GM23248 (cell line): ENCODE measurements at regions not wholly inside any gene's neighbourhood (a gene's known extent, or its start where the extent isn't known, plus 50 kb on each side); places are given as distances from the start of the nearest gene placed in this dataset.
A peak's percentile ranks its signal among the peaks of the same experiment; 100 is the strongest.

Experiments used
- DNase-seq: peaks from one replicate; pipeline ENCODE4 v3.0.0-alpha.2; 2015
- H2AFZ ChIP-seq: fragments of 200-600 bp; sonication (generic); 2 replicates; pipeline ENCODE4 v1.6.1; 2016; ENCODE audit warnings: antibody characterized with exemption
- H3F3A ChIP-seq: fragments of 200-600 bp; sonication (generic); 2 replicates; pipeline ENCODE4 v1.6.1; 2016; ENCODE audit warnings: mild to moderate bottlenecking, antibody characterized with exemption, mixed run types; ENCODE audit not compliant: insufficient read depth
- H3K27ac ChIP-seq: fragments of 200-600 bp; sonication (generic); 2 replicates; pipeline ENCODE4 v1.5.1; 2016; ENCODE audit warnings: mild to moderate bottlenecking
- H3K27me3 ChIP-seq: fragments of 200-600 bp; sonication (generic); replicated peaks from 2 replicates; pipeline ENCODE4 v1.6.1; 2016; ENCODE audit warnings: mild to moderate bottlenecking; ENCODE audit not compliant: insufficient read depth
- H3K36me3 ChIP-seq: fragments of 200-600 bp; sonication (generic); 2 replicates; pipeline ENCODE4 v1.6.1; 2016; ENCODE audit warnings: low read depth, mild to moderate bottlenecking
- H3K4me1 ChIP-seq: fragments of 200-600 bp; sonication (generic); 2 replicates; pipeline ENCODE4 v1.6.1; 2016; ENCODE audit warnings: mild to moderate bottlenecking; ENCODE audit not compliant: insufficient read depth
- H3K4me2 ChIP-seq: fragments of 200-600 bp; sonication (generic); one replicate; pipeline ENCODE4 v1.6.1; 2016; ENCODE audit warnings: mild to moderate bottlenecking; ENCODE audit not compliant: unreplicated experiment
- H3K4me3 ChIP-seq: fragments of 200-600 bp; sonication (generic); 2 replicates; pipeline ENCODE4 v1.5.1; 2016; ENCODE audit warnings: mild to moderate bottlenecking
- H3K79me2 ChIP-seq: fragments of 200-600 bp; sonication (generic); 2 replicates; pipeline ENCODE4 v1.6.1; 2016; ENCODE audit warnings: mild to moderate bottlenecking; ENCODE audit not compliant: insufficient read depth
- H3K9ac ChIP-seq: fragments of 200-600 bp; sonication (generic); 2 replicates; pipeline ENCODE4 v1.6.1; 2016; ENCODE audit warnings: mild to moderate bottlenecking
- H3K9me2 ChIP-seq: fragments of 200-600 bp; sonication (generic); 2 replicates; pipeline ENCODE4 v1.6.1; 2016; ENCODE audit warnings: mixed run types, mild to moderate bottlenecking, moderate library complexity; ENCODE audit not compliant: insufficient read depth
- H3K9me3 ChIP-seq: fragments of 200-600 bp; sonication (generic); one replicate; pipeline ENCODE4 v1.6.1; 2017; ENCODE audit warnings: low read depth
- H4K20me1 ChIP-seq: fragments of 200-600 bp; sonication (generic); 2 replicates; pipeline ENCODE4 v1.6.0; 2016; ENCODE audit not compliant: insufficient read depth
- EZH2 ChIP-seq: fragments of 200-600 bp; sonication (generic); IDR thresholded peaks from 2 replicates; pipeline ENCODE4 v1.6.1; 2018; ENCODE audit warnings: antibody characterized with exemption, mild to moderate bottlenecking; ENCODE audit not compliant: insufficient read depth, poor library complexity, severe bottlenecking
- EZH2phosphoT487 ChIP-seq: fragments of 200-600 bp; sonication (generic); IDR thresholded peaks from 2 replicates; pipeline ENCODE4 v1.6.1; 2018; ENCODE audit warnings: antibody characterized with exemption, moderate library complexity, mild to moderate bottlenecking, low read depth; ENCODE audit not compliant: insufficient read depth
- WGBS, 2 experiments: methylation state at CpG; one replicate each; pipeline ENCODE4 v1.1.6; 2015 to 2017; ENCODE audit warnings: low lambda C conversion rate in 2 of 2, low coverage in 1 of 2; ENCODE audit errors: missing lambda C conversion rate in 2 of 2; 5-methylcytosine and 5-hydroxymethylcytosine counted together
- in situ Hi-C: fragments of 300-500 bp; cut with MboI; formaldehyde crosslinking; loops from 2 replicates; pipeline ENCODE4 v1.15.0; 2020

GRCh38 chr6:126182650-126183311, 157.1 kb upstream of the CENPW start:
- in situ Hi-C loops: no loop called here
- no peak overlapping the region for H3K27ac ChIP-seq
- H3K36me3 ChIP-seq: no peaks in the 10 kb centered on the region
- peaks cover 7% of the 10 kb centered on the region; the same call in 1 of the 2 replicates for H3F3A ChIP-seq
- 50 to 56% methylated on average over 2 of the region's 2 CpGs for WGBS, 2 experiments
- no peaks in the 10 kb centered on the region for H3K79me2 ChIP-seq
- no peaks in the 10 kb centered on the region for H4K20me1 ChIP-seq
- H3K27me3 ChIP-seq: peaks cover 18% of the 10 kb centered on the region; the same call in 1 of the 2 replicates
- DNase-seq: no peak
- no peaks in the 10 kb centered on the region for H3K9me3 ChIP-seq
- no peak overlapping the region for H3K4me2 ChIP-seq
- TF ChIP-seq EZH2 (no peak), EZH2phosphoT487 (no peak)
- no peak overlapping the region for H3K4me3 ChIP-seq
- peaks cover 10% of the 10 kb centered on the region; the same call in 1 of the 2 replicates for H3K4me1 ChIP-seq
- no peaks in the 10 kb centered on the region for H3K9me2 ChIP-seq
- no peak overlapping the region for H3K9ac ChIP-seq
- no peak overlapping the region for H2AFZ ChIP-seq

- Histone ChIP-seq H3K9me3 (no peaks in the 10 kb centered on the region), H4K20me1 (no peaks in the 10 kb centered on the region), H3K36me3 (no peaks in the 10 kb centered on the region), H3F3A (peaks cover 7% of the 10 kb centered on the region; the same call in 1 of the 2 replicates), H3K27me3 (peaks cover 8% of the 10 kb centered on the region; the same call in 1 of the 2 replicates), H3K4me2 (no peak overlapping the region), H3K4me1 (peaks cover 13% of the 10 kb centered on the region), H3K4me3 (no peak overlapping the region), H2AFZ (no peak overlapping the region), H3K9ac (no peak overlapping the region), H3K79me2 (no peaks in the 10 kb centered on the region), H3K9me2 (no peaks in the 10 kb centered on the region), H3K27ac (no peak overlapping the region)
- in situ Hi-C loops: no loop called here
- TF ChIP-seq EZH2 (no peak), EZH2phosphoT487 (no peak)
- WGBS, 2 experiments: 87 to 89% methylated on average over 1 of the region's 1 CpG
- no peak for DNase-seq
These were observed 154.1 kb upstream of the CENPW start for GRCh38 chr6:126185774-126186173.

- Histone ChIP-seq H3K4me1 (peaks cover 7% of the 10 kb centered on the region; the same call in 1 of the 2 replicates), H3K27ac (no peak overlapping the region), H2AFZ (no peak overlapping the region), H3K27me3 (peaks cover 4% of the 10 kb centered on the region; the same call in 1 of the 2 replicates), H3K4me3 (no peak overlapping the region), H3K4me2 (no peak overlapping the region), H3K9ac (no peak overlapping the region), H4K20me1 (no peaks in the 10 kb centered on the region), H3K79me2 (no peaks in the 10 kb centered on the region), H3K36me3 (no peaks in the 10 kb centered on the region), H3K9me2 (no peaks in the 10 kb centered on the region), H3F3A (no peaks in the 10 kb centered on the region), H3K9me3 (no peaks in the 10 kb centered on the region)
- in situ Hi-C loops: no loop called here
- peak; percentile 39 for DNase-seq
- WGBS, 2 experiments: 33 to 42% methylated on average over 1 of the region's 1 CpG
- TF ChIP-seq EZH2 (no peak), EZH2phosphoT487 (no peak)
These were observed 151.5 kb upstream of the CENPW start for GRCh38 chr6:126188279-126188909.

GRCh38 chr6:126195625-126196236, 144.2 kb upstream of the CENPW start:
- no peak overlapping the region for H3K27ac ChIP-seq

More at GRCh38 chr6:126195625-126196236, 144.2 kb upstream of the CENPW start:
- Histone ChIP-seq H3K9ac (no peak overlapping the region), H3F3A (no peaks in the 10 kb centered on the region), H3K4me1 (no peaks in the 10 kb centered on the region), H2AFZ (no peak overlapping the region), H3K4me2 (no peak overlapping the region), H3K4me3 (no peak overlapping the region), H3K9me2 (no peaks in the 10 kb centered on the region), H3K36me3 (no peaks in the 10 kb centered on the region), H4K20me1 (no peaks in the 10 kb centered on the region), H3K79me2 (no peaks in the 10 kb centered on the region), H3K9me3 (no peaks in the 10 kb centered on the region), H3K27me3 (no peaks in the 10 kb centered on the region)
- no peak for DNase-seq
- in situ Hi-C loops: no loop called here
- WGBS, 2 experiments: 59 to 93% methylated on average over 1 of the region's 1 CpG
- no peak for TF ChIP-seq EZH2phosphoT487
- no peak for TF ChIP-seq EZH2
